HFFc6 (cell line): ENCODE measurements at regions not wholly inside any gene's neighbourhood (a gene's known extent, or its start where the extent isn't known, plus 50 kb on each side); places are given as distances from the start of the nearest gene placed in this dataset.

Experiments used
- DNase-seq: peaks from one replicate; pipeline ENCODE4 v3.0.0-alpha.2; 2018
- H3K27ac Mint-ChIP-seq: 2 replicates; pipeline ENCODE4 v1.8.0; 2020; ENCODE audit warnings: mild to moderate bottlenecking, mixed read lengths
- H3K27me3 Mint-ChIP-seq: 2 replicates; pipeline ENCODE4 v1.8.0; 2021; ENCODE audit warnings: mild to moderate bottlenecking, moderate library complexity, mixed read lengths; ENCODE audit not compliant: insufficient read depth
- H3K36me3 Mint-ChIP-seq: 2 replicates; pipeline ENCODE4 v1.8.0; 2021; ENCODE audit warnings: low read depth, mixed read lengths
- H3K4me1 Mint-ChIP-seq: 2 replicates; pipeline ENCODE4 v1.8.0; 2020; ENCODE audit warnings: low read depth, mixed read lengths
- H3K4me3 Mint-ChIP-seq: 2 replicates; pipeline ENCODE4 v1.8.0; 2020; ENCODE audit warnings: mild to moderate bottlenecking, moderate library complexity, mixed read lengths
- H3K9me3 Mint-ChIP-seq: 2 replicates; pipeline ENCODE4 v1.8.0; 2020; ENCODE audit warnings: mild to moderate bottlenecking, mixed read lengths
- TF ChIP-seq, protein P1 (sequence below): fragments of 200-600 bp; sonication (generic); IDR thresholded peaks from 2 replicates; pipeline ENCODE4 v1.5.0; 2021; ENCODE audit warnings: antibody characterized with exemption, mild to moderate bottlenecking

DNA sequence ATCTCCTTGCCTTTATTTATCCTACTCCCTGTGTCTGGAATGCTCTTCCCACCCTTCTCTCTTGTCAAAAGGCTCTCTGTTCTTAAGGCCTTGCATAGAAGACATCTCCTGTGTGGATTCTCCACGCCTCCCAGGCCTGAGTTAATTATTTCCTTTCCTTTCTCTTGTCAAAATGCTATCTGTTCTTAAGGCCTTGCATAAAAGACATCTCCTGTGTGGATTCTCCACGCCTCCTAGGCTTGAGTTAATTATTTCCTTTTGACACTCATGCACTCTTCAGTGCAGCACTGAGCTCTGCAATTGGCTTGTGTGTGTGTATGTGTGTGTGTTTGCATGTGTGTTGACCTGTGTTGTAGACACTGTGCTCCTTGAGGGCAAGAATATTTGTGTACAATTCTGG, 52.1 kb upstream of the DCD start:
- no peaks in the 10 kb centered on the region for H3K36me3 Mint-ChIP-seq
- no peak overlapping the region for H3K4me3 Mint-ChIP-seq
- TF ChIP-seq, protein P1, sequence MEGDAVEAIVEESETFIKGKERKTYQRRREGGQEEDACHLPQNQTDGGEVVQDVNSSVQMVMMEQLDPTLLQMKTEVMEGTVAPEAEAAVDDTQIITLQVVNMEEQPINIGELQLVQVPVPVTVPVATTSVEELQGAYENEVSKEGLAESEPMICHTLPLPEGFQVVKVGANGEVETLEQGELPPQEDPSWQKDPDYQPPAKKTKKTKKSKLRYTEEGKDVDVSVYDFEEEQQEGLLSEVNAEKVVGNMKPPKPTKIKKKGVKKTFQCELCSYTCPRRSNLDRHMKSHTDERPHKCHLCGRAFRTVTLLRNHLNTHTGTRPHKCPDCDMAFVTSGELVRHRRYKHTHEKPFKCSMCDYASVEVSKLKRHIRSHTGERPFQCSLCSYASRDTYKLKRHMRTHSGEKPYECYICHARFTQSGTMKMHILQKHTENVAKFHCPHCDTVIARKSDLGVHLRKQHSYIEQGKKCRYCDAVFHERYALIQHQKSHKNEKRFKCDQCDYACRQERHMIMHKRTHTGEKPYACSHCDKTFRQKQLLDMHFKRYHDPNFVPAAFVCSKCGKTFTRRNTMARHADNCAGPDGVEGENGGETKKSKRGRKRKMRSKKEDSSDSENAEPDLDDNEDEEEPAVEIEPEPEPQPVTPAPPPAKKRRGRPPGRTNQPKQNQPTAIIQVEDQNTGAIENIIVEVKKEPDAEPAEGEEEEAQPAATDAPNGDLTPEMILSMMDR, result no peak
- no peaks in the 10 kb centered on the region for H3K9me3 Mint-ChIP-seq
- H3K27me3 Mint-ChIP-seq, result peaks cover 8% of the 10 kb centered on the region; the same call in 1 of the 2 replicates
- no peaks in the 10 kb centered on the region for H3K4me1 Mint-ChIP-seq
- no peak overlapping the region for H3K27ac Mint-ChIP-seq
- no peak for DNase-seq
